ENCODE measurements at regions not wholly inside any gene's neighbourhood (a gene's known extent, or its start where the extent isn't known, plus 50 kb on each side); places are given as distances from the start of the nearest gene placed in this dataset.

GRCh38 chr12:69115951-69116350 is 123.4 kb upstream of the CPSF6 start:
- no peaks in the 10 kb centered on the region for H3K36me3 Mint-ChIP-seq (ENCODE audit: low read depth)
- H3K27me3 Mint-ChIP-seq (ENCODE audit: low read depth): no peaks in the 10 kb centered on the region
- no peak overlapping the region for H3K27ac Mint-ChIP-seq
- no peaks in the 10 kb centered on the region for H3K4me1 Mint-ChIP-seq (ENCODE audit: low read depth)
- H3K4me3 Mint-ChIP-seq (ENCODE audit: low read depth): no peak overlapping the region
- no peak for DNase-seq (ENCODE audit: low spot score)
- H3K9me3 Mint-ChIP-seq: no peaks in the 10 kb centered on the region
- intact Hi-C loops (cut with micrococcal nuclease): no loop called here

- H3K9me3 Mint-ChIP-seq: no peaks in the 10 kb centered on the region
- no peaks in the 10 kb centered on the region for H3K4me1 Mint-ChIP-seq (ENCODE audit: low read depth)
- no peak overlapping the region for H3K27ac Mint-ChIP-seq
- H3K36me3 Mint-ChIP-seq (ENCODE audit: low read depth): no peaks in the 10 kb centered on the region
- intact Hi-C loops (cut with micrococcal nuclease): no loop called here
- no peaks in the 10 kb centered on the region for H3K27me3 Mint-ChIP-seq (ENCODE audit: low read depth)
- no peak overlapping the region for H3K4me3 Mint-ChIP-seq (ENCODE audit: low read depth)
- no peak for DNase-seq (ENCODE audit: low spot score)
Measured at GRCh38 chr12:69117566-69118266, 121.7 kb upstream of the CPSF6 start.

GRCh38 chr12:69118516-69118915 is 120.9 kb upstream of the CPSF6 start:
- Mint-ChIP-seq H3K27me3 (ENCODE audit: low read depth) (no peaks in the 10 kb centered on the region), H3K27ac (no peak overlapping the region), H3K4me1 (ENCODE audit: low read depth) (no peaks in the 10 kb centered on the region), H3K36me3 (ENCODE audit: low read depth) (no peaks in the 10 kb centered on the region), H3K9me3 (no peaks in the 10 kb centered on the region), H3K4me3 (ENCODE audit: low read depth) (no peak overlapping the region)
- intact Hi-C loops (cut with micrococcal nuclease): no loop called here
- no peak for DNase-seq (ENCODE audit: low spot score)

GRCh38 chr12:69119770-69120169 is 119.6 kb upstream of the CPSF6 start:
- no peak for DNase-seq (ENCODE audit: low spot score)
- Mint-ChIP-seq H3K36me3 (ENCODE audit: low read depth) (no peaks in the 10 kb centered on the region), H3K4me1 (ENCODE audit: low read depth) (no peaks in the 10 kb centered on the region), H3K27me3 (ENCODE audit: low read depth) (peaks cover 3% of the 10 kb centered on the region), H3K4me3 (ENCODE audit: low read depth) (no peak overlapping the region), H3K9me3 (no peaks in the 10 kb centered on the region), H3K27ac (no peak overlapping the region)
- intact Hi-C loops (cut with micrococcal nuclease): no loop called here

GRCh38 chr12:69120354-69120753 is 119.0 kb upstream of the CPSF6 start:
- Mint-ChIP-seq H3K9me3 (no peaks in the 10 kb centered on the region), H3K27ac (no peak overlapping the region), H3K4me1 (ENCODE audit: low read depth) (no peaks in the 10 kb centered on the region), H3K4me3 (ENCODE audit: low read depth) (no peak overlapping the region), H3K36me3 (ENCODE audit: low read depth) (no peaks in the 10 kb centered on the region), H3K27me3 (ENCODE audit: low read depth) (peaks cover 6% of the 10 kb centered on the region)
- intact Hi-C loops (cut with micrococcal nuclease): no loop called here
- no peak for DNase-seq (ENCODE audit: low spot score)

GRCh38 chr12:69123311-69123710 is 116.1 kb upstream of the CPSF6 start:
- no peak for DNase-seq (ENCODE audit: low spot score)
- H3K4me1 Mint-ChIP-seq (ENCODE audit: low read depth): no peaks in the 10 kb centered on the region
- no peak overlapping the region for H3K27ac Mint-ChIP-seq
- no peaks in the 10 kb centered on the region for H3K36me3 Mint-ChIP-seq (ENCODE audit: low read depth)
- no peaks in the 10 kb centered on the region for H3K9me3 Mint-ChIP-seq
- intact Hi-C loops (cut with micrococcal nuclease): no loop called here
- H3K4me3 Mint-ChIP-seq (ENCODE audit: low read depth): no peak overlapping the region
- H3K27me3 Mint-ChIP-seq (ENCODE audit: low read depth): peaks cover 6% of the 10 kb centered on the region

- Mint-ChIP-seq H3K27me3 (ENCODE audit: low read depth) (peaks cover 6% of the 10 kb centered on the region), H3K36me3 (ENCODE audit: low read depth) (no peaks in the 10 kb centered on the region), H3K4me1 (ENCODE audit: low read depth) (no peaks in the 10 kb centered on the region), H3K4me3 (ENCODE audit: low read depth) (no peak overlapping the region), H3K27ac (no peak overlapping the region), H3K9me3 (no peaks in the 10 kb centered on the region)
- DNase-seq (ENCODE audit: low spot score): no peak
- intact Hi-C loops (cut with micrococcal nuclease): no loop called here
Measured at GRCh38 chr12:69123919-69124638, 115.3 kb upstream of the CPSF6 start.

- peaks cover 10% of the 10 kb centered on the region for H3K27me3 Mint-ChIP-seq (ENCODE audit: low read depth)
- H3K36me3 Mint-ChIP-seq (ENCODE audit: low read depth): no peaks in the 10 kb centered on the region
- H3K27ac Mint-ChIP-seq: no peak overlapping the region
- H3K9me3 Mint-ChIP-seq: no peaks in the 10 kb centered on the region
- no peak overlapping the region for H3K4me3 Mint-ChIP-seq (ENCODE audit: low read depth)
- H3K4me1 Mint-ChIP-seq (ENCODE audit: low read depth): no peaks in the 10 kb centered on the region
- no peak for DNase-seq (ENCODE audit: low spot score)
- intact Hi-C loops (cut with micrococcal nuclease): no loop called here
Measured at GRCh38 chr12:69129017-69129416, 110.4 kb upstream of the CPSF6 start.

GRCh38 chr12:69129564-69129963 is 109.8 kb upstream of the CPSF6 start:
- no peaks in the 10 kb centered on the region for H3K9me3 Mint-ChIP-seq
- DNase-seq (ENCODE audit: low spot score): no peak
- H3K4me1 Mint-ChIP-seq (ENCODE audit: low read depth): no peaks in the 10 kb centered on the region
- H3K36me3 Mint-ChIP-seq (ENCODE audit: low read depth): no peaks in the 10 kb centered on the region
- intact Hi-C loops (cut with micrococcal nuclease): no loop called here
- H3K27ac Mint-ChIP-seq: no peak overlapping the region
- H3K4me3 Mint-ChIP-seq (ENCODE audit: low read depth): no peak overlapping the region
- peaks cover 10% of the 10 kb centered on the region for H3K27me3 Mint-ChIP-seq (ENCODE audit: low read depth)

- H3K27me3 Mint-ChIP-seq (ENCODE audit: low read depth): peaks cover 10% of the 10 kb centered on the region
- H3K27ac Mint-ChIP-seq: no peak overlapping the region
- H3K4me3 Mint-ChIP-seq (ENCODE audit: low read depth): no peak overlapping the region
- intact Hi-C loops (cut with micrococcal nuclease): no loop called here
- H3K36me3 Mint-ChIP-seq (ENCODE audit: low read depth): no peaks in the 10 kb centered on the region
- no peaks in the 10 kb centered on the region for H3K4me1 Mint-ChIP-seq (ENCODE audit: low read depth)
- no peak for DNase-seq (ENCODE audit: low spot score)
- H3K9me3 Mint-ChIP-seq: no peaks in the 10 kb centered on the region
Measured at GRCh38 chr12:69130064-69130463, 109.3 kb upstream of the CPSF6 start.

GRCh38 chr12:69131077-69131476 is 108.3 kb upstream of the CPSF6 start:
- Mint-ChIP-seq H3K9me3 (no peaks in the 10 kb centered on the region), H3K27me3 (ENCODE audit: low read depth) (peaks cover 6% of the 10 kb centered on the region), H3K4me3 (ENCODE audit: low read depth) (no peak overlapping the region), H3K27ac (no peak overlapping the region), H3K36me3 (ENCODE audit: low read depth) (no peaks in the 10 kb centered on the region), H3K4me1 (ENCODE audit: low read depth) (no peaks in the 10 kb centered on the region)
- intact Hi-C loops (cut with micrococcal nuclease): no loop called here
- no peak for DNase-seq (ENCODE audit: low spot score)

- Mint-ChIP-seq H3K27ac (no peak overlapping the region), H3K9me3 (peaks cover 34% of the 10 kb centered on the region), H3K27me3 (ENCODE audit: low read depth) (peaks cover 4% of the 10 kb centered on the region), H3K4me1 (ENCODE audit: low read depth) (no peaks in the 10 kb centered on the region), H3K4me3 (ENCODE audit: low read depth) (no peak overlapping the region), H3K36me3 (ENCODE audit: low read depth) (peaks cover 3% of the 10 kb centered on the region)
- intact Hi-C loops (cut with micrococcal nuclease): no loop called here
- no peak for DNase-seq (ENCODE audit: low spot score)
Measured at GRCh38 chr12:69136931-69137613, 102.3 kb upstream of the CPSF6 start.

GRCh38 chr12:69141074-69141473 is 98.3 kb upstream of the CPSF6 start:
- intact Hi-C loops (cut with micrococcal nuclease): no loop called here

More at GRCh38 chr12:69141074-69141473, 98.3 kb upstream of the CPSF6 start:
- H3K36me3 Mint-ChIP-seq (ENCODE audit: low read depth): peaks cover 3% of the 10 kb centered on the region
- no peaks in the 10 kb centered on the region for H3K4me1 Mint-ChIP-seq (ENCODE audit: low read depth)
- peaks cover 34% of the 10 kb centered on the region for H3K9me3 Mint-ChIP-seq
- no peak overlapping the region for H3K27ac Mint-ChIP-seq
- DNase-seq (ENCODE audit: low spot score): no peak
- peaks cover 4% of the 10 kb centered on the region for H3K27me3 Mint-ChIP-seq (ENCODE audit: low read depth)
- no peak overlapping the region for H3K4me3 Mint-ChIP-seq (ENCODE audit: low read depth)

Measured in activated T-helper 2 cell treated with anti-CD3 and anti-CD28 coated beads, Interferon-gamma antibody, Interleukin-2, Interleukin-4, amounts not matched to agents 10 μg/mL and 5 μg/mL and 100 μg/mL, durations not matched to agents 14 hours and 24 hours and 36 hours (primary cell).